Daoy (cell line): ENCODE measurements at regions not wholly inside any gene's neighbourhood (a gene's known extent, or its start where the extent isn't known, plus 50 kb on each side); places are given as distances from the start of the nearest gene placed in this dataset.

Experiments used
- DNase-seq: peaks from one replicate; pipeline ENCODE4 v3.0.0-alpha.2; 2015; ENCODE audit warnings: low read depth

DNA sequence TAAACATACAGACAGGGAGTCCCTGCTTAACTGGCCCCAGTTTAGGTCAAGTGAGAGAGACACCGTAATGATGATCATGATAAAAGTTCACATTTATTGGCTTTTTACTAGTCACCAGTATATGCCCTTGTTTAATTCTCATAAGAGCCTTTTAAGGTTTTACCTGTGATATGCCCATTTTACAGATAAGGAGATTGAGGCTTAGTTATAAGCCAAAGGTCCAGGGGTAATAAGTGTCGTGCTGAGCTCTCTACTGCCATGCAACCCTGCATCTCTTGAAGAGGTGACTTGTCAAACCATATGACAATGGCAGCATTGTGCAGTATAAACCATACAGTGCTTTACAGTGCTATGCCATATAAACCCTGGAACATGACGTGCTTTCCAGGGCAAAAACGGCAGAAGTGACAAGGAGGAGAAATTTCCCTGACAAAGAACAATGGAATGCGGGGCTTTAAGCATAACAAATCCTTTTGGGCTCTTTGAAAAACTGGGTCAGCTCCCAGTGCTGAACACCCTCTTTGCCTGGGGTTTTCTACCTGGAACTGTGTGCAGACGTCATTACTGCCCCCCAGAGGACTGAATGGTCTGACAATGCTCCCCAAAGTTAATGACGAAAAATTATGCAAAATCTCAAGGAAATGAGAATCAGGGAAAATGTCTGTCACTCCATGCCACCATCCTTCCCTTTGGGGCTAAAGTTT, 59.7 kb upstream of the C14orf132 start:
- peak; percentile 37 for DNase-seq

- DNase-seq: no peak
These were observed 58.8 kb upstream of the C14orf132 start for GRCh38 chr14:95980402-95980801.

DNA sequence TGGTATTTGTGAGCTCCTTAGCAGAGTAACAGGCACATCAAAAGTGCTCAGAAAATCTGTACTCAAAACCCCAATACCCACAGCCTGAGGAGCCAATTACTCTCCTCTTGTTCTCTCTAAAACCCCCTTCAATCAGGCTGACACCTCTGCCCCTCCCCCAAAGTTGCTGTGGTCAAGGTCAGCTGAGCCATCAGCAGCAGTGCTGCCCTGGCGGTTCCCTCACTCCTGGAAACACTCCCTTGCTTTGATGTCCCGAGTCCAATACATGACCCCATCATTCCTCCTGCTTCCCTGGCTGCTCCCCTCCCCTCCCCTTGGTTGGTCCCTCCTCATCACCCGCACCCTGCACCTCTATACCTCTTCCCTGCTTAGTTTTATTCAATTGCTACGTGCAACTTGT, 57.2 kb upstream of the C14orf132 start:
- no peak for DNase-seq

DNA sequence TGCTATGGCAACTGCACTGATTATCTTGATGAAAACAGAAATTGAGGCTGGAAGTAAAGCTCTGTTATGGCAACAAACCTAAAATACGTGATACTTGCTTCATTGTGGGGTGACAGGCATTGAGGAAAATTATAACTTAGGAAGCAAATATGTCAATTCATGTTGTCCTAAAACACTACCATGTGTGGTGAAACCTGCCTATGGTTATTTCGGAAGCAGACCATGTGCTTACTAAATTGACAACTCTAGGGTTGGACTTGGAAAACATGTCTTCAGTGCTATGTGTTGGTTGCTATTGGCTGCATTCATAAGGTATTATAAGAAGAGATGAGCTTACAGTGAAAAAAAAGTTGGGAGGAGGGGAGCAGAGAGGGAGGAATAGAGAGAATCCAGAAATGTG, 55.0 kb upstream of the C14orf132 start:
- DNase-seq: no peak
